Neural cell (in vitro differentiated cells): ENCODE measurements at regions not wholly inside any gene's neighbourhood (a gene's known extent, or its start where the extent isn't known, plus 50 kb on each side); places are given as distances from the start of the nearest gene placed in this dataset.

ENCODE experiments used
- H2AFZ ChIP-seq: fragments of 200-600, 300-800 bp; sonication (generic), shearing (Covaris generic); 2 replicates; pipeline ENCODE4 v1.6.0; 2014; ENCODE audit warnings: low read depth, mild to moderate bottlenecking, antibody characterized with exemption, low read length, moderate library complexity
- H3F3A ChIP-seq: fragments of 200-600 bp; shearing (Covaris generic); 2 replicates; pipeline ENCODE4 v1.6.1; 2016; ENCODE audit warnings: mild to moderate bottlenecking, moderate library complexity, mixed read lengths, antibody characterized with exemption, low read length; ENCODE audit not compliant: insufficient read depth, poor library complexity, severe bottlenecking
- H3K27ac ChIP-seq: fragments of 200-600, 300-800 bp; sonication (generic), shearing (Covaris generic); 2 replicates; pipeline ENCODE4 v1.5.1; 2014; ENCODE audit warnings: mild to moderate bottlenecking, low read length, moderate library complexity
- H3K27me3 ChIP-seq: fragments of 300-800, 200-600 bp; sonication (generic), shearing (Covaris generic); 2 replicates; pipeline ENCODE4 v1.6.0; 2014; ENCODE audit warnings: mild to moderate bottlenecking, low read depth, low read length, moderate library complexity; ENCODE audit not compliant: insufficient read depth
- H3K36me3 ChIP-seq: fragments of 300-800, 200-600 bp; sonication (generic), shearing (Covaris generic); 2 replicates; pipeline ENCODE4 v1.5.1; 2014; ENCODE audit warnings: mild to moderate bottlenecking, antibody characterized with exemption, low read length, moderate library complexity; ENCODE audit not compliant: insufficient read depth
- H3K4me2 ChIP-seq: fragments of 300-800, 200-600 bp; sonication (generic), shearing (Covaris generic); 2 replicates; pipeline ENCODE4 v1.6.0; 2014; ENCODE audit warnings: mild to moderate bottlenecking, low read length
- H3K4me3 ChIP-seq: fragments of 300-800, 200-600 bp; sonication (generic), shearing (Covaris generic); 2 replicates; pipeline ENCODE4 v1.5.1; 2014; ENCODE audit warnings: mild to moderate bottlenecking, low read length, moderate library complexity
- H3K79me2 ChIP-seq: fragments of 200-600 bp; shearing (Covaris generic); replicated peaks from 2 replicates; pipeline ENCODE4 v1.6.0; 2014; ENCODE audit warnings: mild to moderate bottlenecking, low read length, moderate library complexity; ENCODE audit not compliant: insufficient read depth
- H3K9ac ChIP-seq: fragments of 300-800, 200-600 bp; sonication (generic), shearing (Covaris generic); 2 replicates; pipeline ENCODE4 v1.6.1; 2016; ENCODE audit warnings: mild to moderate bottlenecking, low read length, mixed read lengths
- H3K9me2 ChIP-seq: fragments of 200-600 bp; shearing (Covaris generic); 2 replicates; pipeline ENCODE4 v1.6.1; 2016; ENCODE audit warnings: mild to moderate bottlenecking, low read length, mixed read lengths; ENCODE audit not compliant: insufficient read depth
- H3K9me3 ChIP-seq: fragments of 200-600, 300-800 bp; sonication (generic), shearing (Covaris generic); 2 replicates; pipeline ENCODE4 v1.6.1; 2016; ENCODE audit warnings: mild to moderate bottlenecking, mixed run types, low read length, moderate library complexity, mixed read lengths
- H4K20me1 ChIP-seq: fragments of 200-600 bp; shearing (Covaris generic); 2 replicates; pipeline ENCODE4 v1.6.1; 2016; ENCODE audit warnings: mild to moderate bottlenecking, mixed run types; ENCODE audit not compliant: insufficient read depth
- CTCF ChIP-seq: fragments of 450-650 bp; IDR thresholded peaks from 2 replicates; pipeline ENCODE4 v1.5.1; 2014; ENCODE audit warnings: antibody characterized with exemption, mild to moderate bottlenecking, moderate library complexity; ENCODE audit not compliant: poor library complexity, severe bottlenecking
- EP300 ChIP-seq: fragments of 450-650 bp; conservative IDR thresholded peaks from 2 replicates; pipeline ENCODE4 v1.6.1; 2014; ENCODE audit warnings: antibody characterized with exemption, mild to moderate bottlenecking, moderate library complexity; ENCODE audit not compliant: poor library complexity, severe bottlenecking
- EZH2 ChIP-seq: fragments of 200-600, 300-800 bp; shearing (Covaris generic), sonication (generic); IDR thresholded peaks from 2 replicates; pipeline ENCODE4 v1.6.1; 2014; ENCODE audit warnings: antibody characterized with exemption, low read length, borderline replicate concordance, mild to moderate bottlenecking; ENCODE audit not compliant: insufficient read depth, poor library complexity, severe bottlenecking
- MXI1 ChIP-seq: fragments of 450-650 bp; conservative IDR thresholded peaks from 2 replicates; pipeline ENCODE4 v1.6.1; 2014; ENCODE audit warnings: antibody characterized with exemption, mild to moderate bottlenecking; ENCODE audit not compliant: poor library complexity, severe bottlenecking
- POLR2AphosphoS5 ChIP-seq: IDR thresholded peaks from 2 replicates; pipeline ENCODE4 v1.6.1; 2012
- RAD21 ChIP-seq: fragments of 450-650 bp; conservative IDR thresholded peaks from 2 replicates; pipeline ENCODE4 v1.6.1; 2014; ENCODE audit warnings: antibody characterized with exemption, mild to moderate bottlenecking, moderate library complexity
- REST ChIP-seq: IDR thresholded peaks from 2 replicates; pipeline ENCODE4 v1.6.1; 2012; ENCODE audit warnings: borderline replicate concordance
- SMC3 ChIP-seq: fragments of 450-650 bp; conservative IDR thresholded peaks from 2 replicates; pipeline ENCODE4 v1.6.1; 2014; ENCODE audit warnings: antibody characterized with exemption, mild to moderate bottlenecking, moderate library complexity; ENCODE audit not compliant: poor library complexity
- TAF1 ChIP-seq: IDR thresholded peaks from 2 replicates; pipeline ENCODE4 v1.6.1; 2012; ENCODE audit warnings: low read depth

- H3K9me3 ChIP-seq = no peaks in the 10 kb centered on the region
- no peaks in the 10 kb centered on the region for H3K36me3 ChIP-seq
These were observed 82.4 kb upstream of the STT3B start for GRCh38 chr3:31450345-31450744.

GRCh38 chr3:31452495-31453106 is 80.1 kb upstream of the STT3B start:
- Histone ChIP-seq H3F3A (no peaks in the 10 kb centered on the region), H3K9me3 (no peaks in the 10 kb centered on the region), H3K27ac (no peak overlapping the region), H4K20me1 (no peaks in the 10 kb centered on the region), H3K27me3 (no peaks in the 10 kb centered on the region), H3K4me2 (no peak overlapping the region), H3K9ac (no peak overlapping the region), H2AFZ (no peak overlapping the region), H3K9me2 (no peaks in the 10 kb centered on the region), H3K79me2 (no peaks in the 10 kb centered on the region), H3K36me3 (no peaks in the 10 kb centered on the region), H3K4me3 (no peak overlapping the region)
- TF ChIP-seq MXI1 (no peak), SMC3 (no peak), TAF1 (no peak), POLR2AphosphoS5 (no peak), CTCF (no peak), REST (no peak)

More at GRCh38 chr3:31450345-31450744, 82.4 kb upstream of the STT3B start:
- no peak overlapping the region for H3K27ac ChIP-seq
- no peak overlapping the region for H2AFZ ChIP-seq
- no peaks in the 10 kb centered on the region for H3K27me3 ChIP-seq
- no peaks in the 10 kb centered on the region for H3K9me2 ChIP-seq
- H3K79me2 ChIP-seq = no peaks in the 10 kb centered on the region
- no peaks in the 10 kb centered on the region for H4K20me1 ChIP-seq
- TF ChIP-seq RAD21 (no peak), EP300 (no peak), POLR2AphosphoS5 (no peak), MXI1 (no peak), SMC3 (no peak), TAF1 (no peak), EZH2 (no peak), REST (no peak), CTCF (no peak)
- H3K9ac ChIP-seq = no peak overlapping the region
- no peak overlapping the region for H3K4me2 ChIP-seq
- no peak overlapping the region for H3K4me3 ChIP-seq
- H3F3A ChIP-seq = no peaks in the 10 kb centered on the region
